Smooth muscle cell of the brain vasculature (primary cell): ENCODE measurements at regions not wholly inside any gene's neighbourhood (a gene's known extent, or its start where the extent isn't known, plus 50 kb on each side); places are given as distances from the start of the nearest gene placed in this dataset.

Source experiments
- DNase-seq: peaks from one replicate; pipeline ENCODE4 v3.0.0-alpha.2; 2012; ENCODE audit warnings: low read depth, low spot score

- DNase-seq, result no peak
Measured at GRCh38 chr9:115209601-115210306, 91.8 kb upstream of the TNC start.

- DNase-seq, result no peak
Measured at GRCh38 chr9:115210699-115211098, 92.7 kb upstream of the TNC start.

- no peak for DNase-seq
Measured at GRCh38 chr9:115211413-115212124, 93.6 kb upstream of the TNC start.

- DNase-seq, result no peak
Measured at GRCh38 chr9:115212125-115212605, 94.2 kb upstream of the TNC start.

GRCh38 chr9:115212832-115213231 lies 94.9 kb upstream of the TNC start:
- DNase-seq, result no peak

- DNase-seq, result no peak
Measured at GRCh38 chr9:115213818-115214334, 95.9 kb upstream of the TNC start.

GRCh38 chr9:115216873-115217272 lies 98.9 kb upstream of the TNC start:
- no peak for DNase-seq

GRCh38 chr9:115220319-115221005 lies 102.5 kb upstream of the TNC start:
- no peak for DNase-seq

- DNase-seq, result no peak
Measured at GRCh38 chr9:115223471-115223870, 105.5 kb upstream of the TNC start.

GRCh38 chr9:115225459-115226116 lies 107.6 kb upstream of the TNC start:
- no peak for DNase-seq

GRCh38 chr9:115226152-115226551 lies 108.2 kb upstream of the TNC start:
- no peak for DNase-seq

- no peak for DNase-seq
Measured at GRCh38 chr9:115229496-115229895, 111.5 kb upstream of the TNC start.

GRCh38 chr9:115230924-115231515 lies 113.1 kb upstream of the TNC start:
- DNase-seq, result no peak

GRCh38 chr9:115232181-115232774 lies 114.3 kb upstream of the TNC start:
- no peak for DNase-seq

GRCh38 chr9:115234094-115234493 lies 116.1 kb upstream of the TNC start:
- DNase-seq, result no peak

GRCh38 chr9:115235221-115235620 lies 117.3 kb upstream of the TNC start:
- no peak for DNase-seq

- no peak for DNase-seq
Measured at GRCh38 chr9:115237385-115237998, 119.5 kb upstream of the TNC start.

GRCh38 chr9:115240676-115241075 lies 122.7 kb upstream of the TNC start:
- no peak for DNase-seq

GRCh38 chr9:115241641-115242040 lies 123.7 kb upstream of the TNC start:
- no peak for DNase-seq

- no peak for DNase-seq
Measured at GRCh38 chr9:115249488-115249887, 131.5 kb upstream of the TNC start.

- no peak for DNase-seq
Measured at GRCh38 chr9:115250621-115251032, 132.7 kb upstream of the TNC start.
